SK-N-SH treated with all-trans-retinoic acid at 6 μM for 48 hours (cell line): ENCODE measurements at regions not wholly inside any gene's neighbourhood (a gene's known extent, or its start where the extent isn't known, plus 50 kb on each side); places are given as distances from the start of the nearest gene placed in this dataset.

ENCODE experiments used
- ATAC-seq: fragments of 200-7000 bp; cut with Tn5 transposase; 3 replicates; pipeline ENCODE4 v1.9.1; 2020; ENCODE audit warnings: mild to moderate bottlenecking, moderate library complexity
- ARNTL ChIP-seq: fragments of 450-650 bp; formaldehyde crosslinking; IDR thresholded peaks from 2 replicates; pipeline ENCODE4 v1.5.0; 2020; ENCODE audit warnings: low read depth, mild to moderate bottlenecking, moderate library complexity, borderline replicate concordance
- BACH2 ChIP-seq: fragments of 250-450 bp; sonication (Bioruptor Pico); IDR thresholded peaks from 2 replicates; pipeline ENCODE4 v1.9.0; 2021; ENCODE audit warnings: mild to moderate bottlenecking, borderline replicate concordance
- CREB5 ChIP-seq: fragments of 250-450 bp; sonication (Bioruptor Pico); IDR thresholded peaks from 2 replicates; pipeline ENCODE4 v1.5.1; 2020; ENCODE audit warnings: low read depth, mild to moderate bottlenecking, moderate library complexity
- ESRRG ChIP-seq: fragments of 250-450 bp; sonication (Bioruptor Pico); IDR thresholded peaks from 2 replicates; pipeline ENCODE4 v1.6.1; 2021; ENCODE audit warnings: mild to moderate bottlenecking
- GLIS3 ChIP-seq: fragments of 250-450 bp; sonication (Bioruptor Pico); IDR thresholded peaks from 2 replicates; pipeline ENCODE4 v1.5.0; 2020; ENCODE audit warnings: mild to moderate bottlenecking, moderate library complexity
- ISL1 ChIP-seq: fragments of 250-450 bp; sonication (Bioruptor Pico); IDR thresholded peaks from 2 replicates; pipeline ENCODE4 v2.1.2; 2022; ENCODE audit warnings: mild to moderate bottlenecking, moderate library complexity
- OSR1 ChIP-seq: fragments of 250-450 bp; sonication (Bioruptor Pico); IDR thresholded peaks from 2 replicates; pipeline ENCODE4 v1.8.0; 2022; ENCODE audit warnings: moderate library complexity, mild to moderate bottlenecking, inconsistent platforms
- PATZ1 ChIP-seq: fragments of 250-450 bp; sonication (Bioruptor Pico); IDR thresholded peaks from 2 replicates; pipeline ENCODE4 v1.8.0; 2020; ENCODE audit warnings: mild to moderate bottlenecking, moderate library complexity, borderline replicate concordance
- PPARA ChIP-seq: fragments of 250-450 bp; sonication (Bioruptor Pico); IDR thresholded peaks from 2 replicates; pipeline ENCODE4 v1.5.0; 2020; ENCODE audit warnings: mild to moderate bottlenecking, borderline replicate concordance
- RARB ChIP-seq: fragments of 250-450 bp; sonication (Bioruptor Pico); IDR thresholded peaks from 2 replicates; pipeline ENCODE4 v1.8.0; 2021; ENCODE audit warnings: mild to moderate bottlenecking, moderate library complexity
- SNAI2 ChIP-seq: fragments of 250-450 bp; sonication (Bioruptor Pico); IDR thresholded peaks from 2 replicates; pipeline ENCODE4 v1.5.0; 2020; ENCODE audit warnings: mild to moderate bottlenecking, moderate library complexity
- TCF4 ChIP-seq: fragments of 250-450 bp; sonication (Bioruptor Pico); IDR thresholded peaks from 2 replicates; pipeline ENCODE4 v1.8.0; 2021; ENCODE audit warnings: mild to moderate bottlenecking, moderate library complexity, borderline replicate concordance
- TOX ChIP-seq: fragments of 250-450 bp; sonication (Bioruptor Pico); IDR thresholded peaks from 2 replicates; pipeline ENCODE4 v1.8.0; 2021; ENCODE audit warnings: mild to moderate bottlenecking, moderate library complexity, borderline replicate concordance
- TSHZ2 ChIP-seq: fragments of 250-450 bp; sonication (Bioruptor Pico); IDR thresholded peaks from 2 replicates; pipeline ENCODE4 v1.5.0; 2020; ENCODE audit warnings: mild to moderate bottlenecking, moderate library complexity
- ZC3H10 ChIP-seq: fragments of 250-450 bp; sonication (Bioruptor Pico); IDR thresholded peaks from 2 replicates; pipeline ENCODE4 v1.5.1; 2021; ENCODE audit warnings: mild to moderate bottlenecking, moderate library complexity
- ZFP3 ChIP-seq: fragments of 250-450 bp; sonication (Bioruptor Pico); IDR thresholded peaks from 2 replicates; pipeline ENCODE4 v1.5.0; 2020; ENCODE audit warnings: mild to moderate bottlenecking, moderate library complexity
- ZFP30 ChIP-seq: fragments of 450-650 bp; formaldehyde crosslinking; IDR thresholded peaks from 2 replicates; pipeline ENCODE4 v1.5.0; 2022; ENCODE audit warnings: mild to moderate bottlenecking, moderate library complexity
- ZNF565 ChIP-seq: fragments of 450-650 bp; formaldehyde crosslinking; conservative IDR thresholded peaks from 2 replicates; pipeline ENCODE4 v1.5.0; 2020; ENCODE audit warnings: low read depth, mild to moderate bottlenecking, moderate library complexity
- ZNF70 ChIP-seq: fragments of 450-650 bp; formaldehyde crosslinking; IDR thresholded peaks from 2 replicates; pipeline ENCODE4 v1.5.0; 2020; ENCODE audit warnings: mild to moderate bottlenecking, moderate library complexity
- ZNF8 ChIP-seq: fragments of 450-650 bp; formaldehyde crosslinking; IDR thresholded peaks from 2 replicates; pipeline ENCODE4 v1.5.0; 2020; ENCODE audit warnings: mild to moderate bottlenecking, moderate library complexity

GRCh38 chr21:18759751-18760161, 356.2 kb upstream of the TMPRSS15 start:
- no peak for ATAC-seq
- no peak for TF ChIP-seq SNAI2
- TF ChIP-seq ZFP3 (CRISPR knock-in tag): no peak
- TF ChIP-seq BACH2 (CRISPR knock-in tag): no peak
- no peak for TF ChIP-seq ZNF565 (CRISPR knock-in tag)
- TF ChIP-seq RARB (CRISPR knock-in tag): no peak
- TF ChIP-seq TOX (CRISPR knock-in tag): no peak
- TF ChIP-seq PPARA (CRISPR knock-in tag): no peak

GRCh38 chr21:18760247-18760646, 356.7 kb upstream of the TMPRSS15 start:
- no peak for ATAC-seq
- TF ChIP-seq ZFP3 (CRISPR knock-in tag) (no peak), OSR1 (CRISPR knock-in tag) (no peak), BACH2 (CRISPR knock-in tag) (no peak), GLIS3 (no peak), PPARA (CRISPR knock-in tag) (no peak), ZC3H10 (no peak)

- ATAC-seq: no peak
- TF ChIP-seq SNAI2 (no peak), BACH2 (CRISPR knock-in tag) (no peak), ZC3H10 (no peak), ZNF565 (CRISPR knock-in tag) (no peak), ZFP30 (no peak), ZNF70 (CRISPR knock-in tag) (no peak), TOX (CRISPR knock-in tag) (no peak), TSHZ2 (CRISPR knock-in tag) (no peak), ISL1 (no peak)
These were observed 361.1 kb upstream of the TMPRSS15 start for GRCh38 chr21:18764720-18765119.

GRCh38 chr21:18769599-18769998, 366.0 kb upstream of the TMPRSS15 start:
- ATAC-seq: no peak
- TF ChIP-seq PATZ1 (CRISPR knock-in tag): no peak
- no peak for TF ChIP-seq ZFP3 (CRISPR knock-in tag)
- no peak for TF ChIP-seq ZNF8 (CRISPR knock-in tag)
- no peak for TF ChIP-seq SNAI2
- no peak for TF ChIP-seq PPARA (CRISPR knock-in tag)
- TF ChIP-seq TSHZ2 (CRISPR knock-in tag): no peak
- no peak for TF ChIP-seq TCF4
- TF ChIP-seq, all 23 proteins: peak for 0

- ATAC-seq: no peak
- TF ChIP-seq ZNF8 (CRISPR knock-in tag): no peak
- no peak for TF ChIP-seq OSR1 (CRISPR knock-in tag)
- TF ChIP-seq TOX (CRISPR knock-in tag): no peak
- TF ChIP-seq BACH2 (CRISPR knock-in tag): no peak
- TF ChIP-seq ZFP3 (CRISPR knock-in tag): no peak
- TF ChIP-seq RARB (CRISPR knock-in tag): no peak
- no peak for TF ChIP-seq TCF4
- TF ChIP-seq TSHZ2 (CRISPR knock-in tag): no peak
- TF ChIP-seq ZNF70 (CRISPR knock-in tag): no peak
- TF ChIP-seq GLIS3: no peak
- TF ChIP-seq CREB5 (CRISPR knock-in tag): no peak
- no peak for TF ChIP-seq ESRRG
- no peak for TF ChIP-seq PPARA (CRISPR knock-in tag)
- TF ChIP-seq ARNTL (CRISPR knock-in tag): no peak
These were observed 368.3 kb upstream of the TMPRSS15 start for GRCh38 chr21:18771845-18772380.
